Stimulated activated CD8-positive, alpha-beta memory T cell treated with anti-CD3 and anti-CD28 coated beads, Interleukin-12 subunit alpha, Interleukin-12 subunit beta, amount 100 ng/mL, for 4 hours (primary cell): ENCODE measurements at regions not wholly inside any gene's neighbourhood (a gene's known extent, or its start where the extent isn't known, plus 50 kb on each side); places are given as distances from the start of the nearest gene placed in this dataset.

ENCODE experiments used
- DNase-seq: peaks from one replicate; pipeline ENCODE4 v3.0.0-alpha.2; 2020; ENCODE audit warnings: low read depth

DNA sequence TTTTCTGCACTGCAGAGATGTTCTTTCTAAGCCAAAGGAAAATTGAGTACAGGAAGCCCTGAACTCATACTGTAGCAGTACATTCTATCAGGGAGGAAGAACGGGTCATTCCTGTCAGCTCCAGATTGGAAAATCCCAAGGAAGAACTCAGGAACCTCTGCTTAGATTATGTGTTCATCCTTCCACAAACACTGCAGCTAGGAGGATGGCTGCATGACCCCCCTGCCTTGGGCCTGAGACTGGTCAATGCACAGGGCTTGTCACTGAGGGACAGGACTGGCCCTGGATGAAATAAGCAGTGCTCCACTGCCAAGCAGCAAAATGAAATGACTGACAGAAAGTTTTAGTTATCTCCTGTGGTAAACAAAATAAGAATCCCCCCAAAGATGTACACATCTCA lies 1406.8 kb upstream of the TMEM132C start:
- no peak for DNase-seq

DNA sequence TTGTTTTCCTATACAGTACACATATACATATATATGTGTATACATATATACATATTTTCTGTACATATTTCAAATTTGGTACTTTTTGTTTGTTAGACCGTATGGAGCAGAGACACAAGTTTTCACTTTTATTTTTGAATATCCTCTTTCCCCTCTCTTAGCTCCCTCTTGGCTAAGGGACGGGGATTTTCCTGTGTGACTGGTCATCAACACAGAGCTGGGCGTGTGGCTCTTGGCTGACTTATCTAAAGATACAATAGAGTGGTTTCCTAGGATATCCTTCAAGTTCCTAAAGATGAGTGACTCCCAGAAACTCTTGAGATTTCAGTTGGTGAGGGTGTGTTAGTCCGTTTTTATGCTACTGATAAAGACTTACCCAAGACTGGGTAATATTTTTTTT lies 1404.5 kb upstream of the TMEM132C start:
- no peak for DNase-seq

DNA sequence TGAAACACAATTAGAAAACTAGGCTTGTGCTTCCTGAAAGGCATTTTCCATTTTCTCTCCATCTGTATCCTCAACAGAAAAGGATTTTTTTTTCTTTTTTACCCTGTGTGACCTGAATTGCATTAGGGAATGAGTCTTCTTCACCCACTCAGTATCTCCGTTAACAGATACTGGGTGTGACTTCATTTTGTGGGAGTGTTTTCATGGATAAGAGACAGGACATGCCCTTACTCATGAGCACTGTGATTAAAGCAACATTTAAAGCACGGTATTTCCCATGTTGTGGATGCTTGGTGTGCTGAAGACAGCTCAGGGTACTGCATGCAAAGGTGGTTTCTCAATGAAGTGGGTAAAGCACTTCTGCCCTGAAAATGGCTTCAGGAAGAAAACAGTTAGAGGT lies 1397.3 kb upstream of the TMEM132C start:
- DNase-seq, result no peak

DNA sequence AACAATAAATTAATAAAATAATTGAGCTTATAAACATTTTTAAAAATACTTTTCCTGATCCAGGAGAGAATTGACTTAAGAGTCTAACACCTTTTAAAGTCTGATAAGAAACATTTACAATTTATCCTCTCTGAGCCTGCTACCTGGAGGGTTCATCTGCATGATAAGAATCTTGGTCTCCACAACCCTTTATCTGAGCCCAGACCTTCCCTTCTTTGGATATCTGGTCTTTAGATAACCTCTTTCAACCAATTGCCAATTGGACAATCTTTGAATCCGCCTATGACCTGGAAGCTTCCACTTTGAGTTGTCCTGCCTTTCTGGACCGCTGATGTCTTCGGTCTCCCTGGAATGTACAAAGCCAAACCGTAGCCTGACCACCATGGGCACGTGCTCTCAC lies 1393.3 kb upstream of the TMEM132C start:
- DNase-seq, result no peak

DNA sequence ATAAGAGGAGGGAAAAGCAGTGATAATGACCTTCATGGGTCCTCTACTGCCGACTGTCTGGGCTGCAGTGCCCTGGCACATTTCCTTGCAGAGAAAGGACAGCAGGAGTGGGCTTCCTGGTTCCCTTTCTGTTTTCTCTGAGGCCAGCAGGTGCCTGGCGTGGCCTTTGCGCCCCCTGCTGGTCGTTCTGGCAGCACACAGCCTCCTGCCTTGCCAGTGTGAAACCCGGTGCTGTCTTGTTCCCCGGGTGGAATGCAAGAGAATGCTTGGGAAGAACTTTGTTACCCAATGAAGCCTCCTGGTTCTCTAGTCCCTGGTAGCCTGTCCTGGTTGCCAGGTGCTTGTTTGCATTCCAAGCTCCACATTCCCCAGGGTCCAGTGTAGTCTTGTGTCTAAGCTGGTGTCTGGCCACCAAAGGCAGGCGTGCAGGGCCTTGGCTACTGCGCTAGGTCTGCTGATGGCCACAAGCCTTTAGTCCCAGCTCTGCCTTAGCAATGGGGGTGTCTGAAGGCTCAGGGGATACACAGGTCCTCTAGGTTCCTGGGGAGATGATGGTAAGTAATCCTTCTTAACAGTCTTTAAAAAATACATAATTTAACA lies 1392.4 kb upstream of the TMEM132C start:
- peak; percentile 20 for DNase-seq

DNA sequence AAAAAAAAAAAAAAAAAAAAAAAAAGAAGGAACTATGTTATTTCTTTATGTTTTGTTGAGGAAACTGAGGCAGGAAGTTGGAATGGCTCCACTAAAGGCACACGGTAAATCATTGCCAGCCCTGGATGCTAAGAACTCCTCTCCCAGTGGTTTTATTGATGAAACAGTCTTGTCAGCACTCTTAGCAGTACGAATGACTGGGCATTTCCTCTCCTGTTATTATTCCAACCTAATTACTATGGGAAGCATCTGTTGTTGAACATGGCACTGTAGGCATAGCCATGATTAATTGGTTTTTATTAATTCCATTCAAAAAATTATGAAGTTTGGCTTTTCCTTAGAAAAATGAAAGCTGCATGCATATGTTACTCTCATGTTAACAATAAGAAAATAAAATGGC lies 1387.1 kb upstream of the TMEM132C start:
- no peak for DNase-seq

DNA sequence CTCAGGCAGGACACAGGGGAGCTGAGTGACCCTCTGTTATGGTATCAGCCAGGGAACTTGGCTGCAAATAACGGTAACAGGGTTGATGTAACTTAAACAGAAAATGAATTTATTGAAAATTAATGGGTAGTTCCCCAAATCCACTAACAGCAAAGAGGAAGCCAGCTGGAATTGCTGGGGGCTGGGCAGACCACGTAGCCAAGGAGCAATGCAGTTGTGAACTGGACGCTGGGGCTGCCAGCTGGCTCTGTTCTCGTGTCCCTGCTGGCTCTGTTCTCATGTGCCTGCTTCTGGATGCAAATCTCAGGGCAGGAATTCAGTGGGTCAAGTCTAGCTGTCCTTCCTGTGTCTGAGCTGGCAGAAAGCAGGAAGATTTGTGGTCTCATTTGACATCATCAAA lies 1383.3 kb upstream of the TMEM132C start:
- DNase-seq, result no peak

DNA sequence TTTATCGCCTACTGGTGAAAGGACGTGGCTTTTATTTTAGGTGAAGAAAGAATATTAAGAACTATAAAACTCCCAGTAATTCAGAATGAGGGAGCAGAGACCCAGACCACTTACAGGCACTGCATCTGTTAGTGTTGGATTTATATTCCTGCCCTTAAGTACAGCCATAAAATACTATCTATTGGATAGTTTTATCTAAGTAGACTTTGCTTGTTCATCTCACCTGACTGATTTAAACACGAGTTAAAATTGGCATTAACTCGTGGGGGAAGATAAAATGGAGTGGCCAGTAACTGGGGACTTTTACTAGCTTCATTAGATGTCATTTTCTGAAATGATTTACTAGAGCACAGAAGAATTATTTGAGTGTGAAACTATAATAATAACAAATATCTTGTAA lies 1377.5 kb upstream of the TMEM132C start:
- no peak for DNase-seq

DNA sequence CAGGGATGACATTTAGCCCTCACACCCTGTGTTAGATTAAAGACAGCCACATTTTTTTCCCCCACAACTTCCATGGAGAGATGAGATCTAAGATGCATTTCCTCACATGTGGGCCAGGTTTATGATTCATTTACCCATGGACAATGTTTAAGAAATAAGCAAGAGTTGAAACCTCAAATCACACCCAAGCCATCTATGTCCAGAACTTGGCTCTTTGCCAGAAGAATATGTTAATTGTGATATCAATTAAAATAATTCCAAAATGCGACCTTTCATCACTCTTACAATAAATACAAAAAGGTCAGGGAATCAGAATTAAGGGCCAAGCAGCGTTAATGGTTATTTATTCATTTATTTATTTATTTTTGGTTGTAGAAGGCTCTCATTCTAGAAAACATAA lies 1376.9 kb upstream of the TMEM132C start:
- no peak for DNase-seq

DNA sequence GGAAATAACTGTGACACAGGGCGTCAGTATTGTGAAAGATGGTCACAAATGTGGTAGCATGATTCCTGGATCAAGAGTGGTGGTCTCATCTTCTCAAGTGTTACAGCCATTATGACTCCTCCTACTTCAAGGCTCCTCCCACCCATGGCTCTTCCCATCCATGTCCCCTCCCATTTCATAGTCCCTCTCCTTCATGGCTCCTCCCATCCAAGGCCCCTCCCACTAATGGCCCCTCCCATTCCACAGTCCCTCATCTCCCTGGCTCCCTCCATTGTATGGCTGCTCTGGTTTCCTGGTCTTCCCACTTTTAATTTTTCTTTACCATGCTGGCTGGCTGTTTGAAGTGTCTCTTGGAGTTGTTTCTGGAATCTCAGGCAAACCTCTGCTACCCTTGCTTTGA lies 1375.2 kb upstream of the TMEM132C start:
- DNase-seq, result no peak

DNA sequence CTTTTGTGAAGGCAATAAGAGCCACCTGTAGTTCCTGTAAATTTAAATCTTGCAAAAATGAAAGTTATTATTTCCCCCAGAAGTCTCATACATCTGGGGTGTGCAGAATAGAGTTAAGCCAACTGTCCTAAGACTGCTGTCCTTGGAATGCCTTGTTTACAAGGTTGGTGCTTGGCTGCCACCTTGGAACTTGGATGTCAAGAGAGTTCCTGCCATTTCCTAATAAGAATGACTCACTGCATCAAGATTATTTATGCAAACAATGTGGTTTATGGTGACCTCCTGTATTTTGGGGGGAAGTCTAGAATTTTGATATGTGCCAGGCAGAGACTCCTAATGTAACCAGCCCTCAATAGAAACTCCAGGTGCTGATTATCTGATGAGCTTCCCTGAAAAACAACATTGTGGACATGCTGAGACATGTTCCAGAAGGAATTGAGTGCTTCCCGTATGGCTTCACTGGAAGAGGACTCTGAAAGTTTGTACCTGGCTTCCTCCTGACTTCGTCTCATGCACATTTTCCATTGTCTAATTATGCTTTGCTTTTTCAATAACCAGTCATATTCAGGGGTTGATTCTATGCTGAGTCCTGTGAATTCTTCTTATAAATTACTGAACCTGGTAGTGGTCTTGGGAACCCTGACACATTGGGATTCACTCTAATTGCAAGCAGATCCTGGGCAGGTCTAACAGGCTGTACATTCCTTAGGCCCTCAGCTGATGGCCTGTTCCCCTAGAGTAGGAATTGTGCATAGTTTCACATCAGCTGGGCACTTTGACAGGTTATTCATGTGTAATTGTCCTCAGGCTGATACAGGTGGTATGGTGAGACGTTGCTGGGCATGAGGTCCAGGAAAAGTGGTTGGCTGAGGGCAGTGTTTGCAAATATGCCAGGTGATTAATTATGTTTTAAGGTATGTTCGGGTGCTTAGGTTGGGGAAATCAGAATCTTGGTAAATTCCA lies 1370.7 kb upstream of the TMEM132C start:
- no peak for DNase-seq

DNA sequence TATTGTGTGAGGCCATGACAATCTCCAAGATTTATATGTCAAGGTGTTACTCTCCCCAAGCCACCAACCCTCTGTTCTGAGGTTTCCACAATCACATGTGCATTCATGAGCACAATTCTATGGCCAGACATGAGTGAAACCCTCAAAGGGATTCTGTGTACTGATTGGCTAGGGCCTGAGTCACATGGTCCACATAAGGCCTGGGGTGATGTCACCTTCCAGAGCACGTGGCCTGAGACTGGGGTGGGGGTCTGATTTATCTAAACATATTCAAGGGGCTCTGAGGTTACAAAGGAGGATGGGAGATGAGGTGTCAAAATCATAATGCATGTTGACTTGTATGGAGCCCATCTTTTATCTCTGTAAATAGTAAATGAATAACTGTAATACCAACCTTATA lies 1369.9 kb upstream of the TMEM132C start:
- no peak for DNase-seq

DNA sequence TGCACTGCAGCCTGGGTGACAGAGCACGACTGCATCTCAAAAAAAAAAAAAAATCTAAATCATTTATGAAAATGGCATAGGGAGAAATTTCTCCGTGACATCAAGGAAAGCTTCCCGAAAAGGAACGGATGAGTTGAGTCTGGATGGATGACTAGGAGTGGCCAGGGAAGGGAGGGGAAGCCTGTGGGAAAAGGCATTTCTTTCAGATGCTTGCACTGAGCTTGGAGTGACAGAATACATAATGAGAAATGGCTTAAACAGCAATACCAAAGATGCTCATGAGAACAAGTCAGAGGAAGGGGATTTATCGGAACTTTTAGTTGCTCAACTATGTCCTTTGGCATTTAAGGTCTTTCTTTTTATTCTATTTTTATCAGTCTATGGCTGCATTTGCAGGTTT lies 1369.2 kb upstream of the TMEM132C start:
- DNase-seq, result no peak

DNA sequence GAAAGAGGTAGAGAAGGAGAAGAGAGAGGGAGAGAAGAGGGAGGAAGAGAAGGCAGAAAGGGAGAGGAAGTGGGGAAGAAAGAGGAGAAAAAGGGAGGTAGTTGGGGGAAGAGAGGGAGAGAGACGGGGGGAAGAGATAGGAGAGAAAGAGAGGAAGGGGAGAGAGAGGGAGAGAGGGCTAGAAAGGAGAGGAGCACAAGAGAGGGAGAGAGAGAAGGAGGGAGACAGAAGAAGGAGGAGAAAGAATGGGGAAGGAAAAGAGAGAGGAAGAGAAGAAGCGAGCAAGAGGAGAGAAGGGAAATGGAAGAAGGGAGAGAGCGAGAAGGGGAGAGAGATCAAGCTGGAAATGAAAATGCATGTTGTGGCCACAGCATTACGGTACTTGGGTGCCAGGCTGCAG lies 1368.4 kb upstream of the TMEM132C start:
- no peak for DNase-seq

DNA sequence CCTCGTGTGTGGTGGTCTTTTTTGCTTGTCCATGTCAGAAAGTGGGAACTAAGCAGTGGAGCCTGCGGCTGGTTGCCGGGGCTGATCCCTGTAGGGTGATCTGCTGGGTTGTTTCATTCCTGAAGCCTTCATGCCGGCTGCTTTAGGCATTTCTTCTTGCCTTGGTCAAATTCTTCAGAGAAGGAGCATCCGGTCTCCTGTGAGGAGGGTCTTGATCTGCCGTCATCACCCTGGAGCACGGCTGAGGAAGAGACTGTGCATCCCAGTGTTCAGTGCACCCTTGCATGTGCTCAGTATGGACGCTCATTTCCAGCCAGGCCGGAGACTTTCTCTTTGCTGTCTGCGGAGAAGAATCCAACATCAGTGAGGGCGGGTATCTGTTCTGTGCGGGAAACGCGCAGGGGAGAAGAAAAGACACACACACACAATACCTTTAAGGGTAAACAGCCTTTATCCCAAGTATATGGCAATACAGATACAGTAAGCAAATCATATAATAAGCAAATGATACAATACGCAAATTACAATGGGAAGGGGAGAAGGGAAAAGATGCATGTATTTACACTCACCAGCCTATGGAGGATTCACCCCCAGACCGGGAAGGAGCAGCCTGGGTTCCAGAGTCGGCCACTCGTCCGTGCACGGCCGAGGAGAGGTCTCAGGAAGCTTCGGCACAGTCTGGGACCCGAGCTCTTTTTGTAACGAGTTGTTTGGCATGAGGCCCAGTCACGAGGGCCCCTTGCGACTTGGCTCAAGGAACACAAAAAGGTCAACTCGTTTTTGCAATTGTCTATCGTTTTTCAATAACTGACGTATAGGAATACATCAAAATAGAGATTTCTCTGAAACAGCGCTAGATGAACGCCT lies 1366.8 kb upstream of the TMEM132C start:
- DNase-seq, result no peak

DNA sequence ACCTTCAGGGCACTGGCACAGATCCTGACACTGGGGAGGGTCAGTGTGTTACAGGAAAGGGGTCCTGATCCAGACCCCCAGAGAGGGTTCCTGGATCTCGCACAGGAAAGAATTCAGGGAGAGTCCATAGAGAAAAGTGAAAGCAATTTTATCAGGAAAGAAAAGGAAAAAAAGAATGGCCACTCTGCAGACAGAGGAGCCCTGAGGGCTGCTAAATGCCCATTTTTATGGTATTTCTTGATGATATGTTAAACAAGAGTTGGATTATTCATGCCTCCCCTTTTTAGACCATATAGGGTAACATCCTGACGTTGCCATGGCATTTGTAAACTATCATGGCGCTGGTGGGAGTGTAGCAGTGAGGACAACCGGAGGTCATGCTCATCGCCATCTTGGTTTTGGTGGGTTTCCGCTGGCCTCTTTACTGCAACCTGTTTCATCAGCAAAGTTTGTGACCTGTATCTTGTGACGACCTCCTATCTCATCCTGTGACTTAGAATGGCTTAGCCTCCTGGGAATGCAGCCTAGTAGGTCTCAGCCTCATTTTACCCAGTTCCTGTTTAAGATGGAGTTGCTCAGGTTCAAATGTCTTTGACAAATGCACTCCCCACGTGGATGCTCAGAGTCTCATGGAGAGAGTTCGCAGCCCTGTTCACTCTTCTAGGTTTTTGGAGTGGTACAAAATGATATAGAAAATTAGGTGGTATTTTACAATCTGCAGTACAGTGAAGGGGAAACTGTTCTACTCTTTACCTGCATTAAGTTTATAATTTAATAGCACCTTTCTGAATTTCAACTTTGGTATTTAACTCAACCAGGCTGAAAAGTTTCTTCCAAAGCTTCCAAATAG lies 1363.7 kb upstream of the TMEM132C start:
- DNase-seq, result no peak

DNA sequence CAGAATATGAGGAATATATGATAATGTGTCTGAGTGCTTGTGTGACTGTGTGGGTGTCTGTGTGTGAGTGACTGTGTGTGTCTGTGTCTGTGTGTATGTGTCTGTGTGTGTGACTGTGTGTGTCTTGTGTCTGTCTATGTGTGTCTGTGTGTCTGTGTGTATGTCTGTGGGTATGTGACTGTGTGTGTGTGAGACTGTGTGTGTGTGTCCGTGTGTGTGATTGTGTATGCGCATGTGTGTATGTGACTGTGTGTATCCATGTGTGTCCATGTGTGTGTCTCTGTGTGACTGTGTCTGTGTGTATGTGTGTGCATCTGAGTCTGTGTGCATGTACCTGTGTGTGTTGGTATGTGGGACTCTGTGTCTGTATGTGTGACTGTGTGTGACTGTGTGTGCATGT lies 1361.2 kb upstream of the TMEM132C start:
- DNase-seq, result no peak

DNA sequence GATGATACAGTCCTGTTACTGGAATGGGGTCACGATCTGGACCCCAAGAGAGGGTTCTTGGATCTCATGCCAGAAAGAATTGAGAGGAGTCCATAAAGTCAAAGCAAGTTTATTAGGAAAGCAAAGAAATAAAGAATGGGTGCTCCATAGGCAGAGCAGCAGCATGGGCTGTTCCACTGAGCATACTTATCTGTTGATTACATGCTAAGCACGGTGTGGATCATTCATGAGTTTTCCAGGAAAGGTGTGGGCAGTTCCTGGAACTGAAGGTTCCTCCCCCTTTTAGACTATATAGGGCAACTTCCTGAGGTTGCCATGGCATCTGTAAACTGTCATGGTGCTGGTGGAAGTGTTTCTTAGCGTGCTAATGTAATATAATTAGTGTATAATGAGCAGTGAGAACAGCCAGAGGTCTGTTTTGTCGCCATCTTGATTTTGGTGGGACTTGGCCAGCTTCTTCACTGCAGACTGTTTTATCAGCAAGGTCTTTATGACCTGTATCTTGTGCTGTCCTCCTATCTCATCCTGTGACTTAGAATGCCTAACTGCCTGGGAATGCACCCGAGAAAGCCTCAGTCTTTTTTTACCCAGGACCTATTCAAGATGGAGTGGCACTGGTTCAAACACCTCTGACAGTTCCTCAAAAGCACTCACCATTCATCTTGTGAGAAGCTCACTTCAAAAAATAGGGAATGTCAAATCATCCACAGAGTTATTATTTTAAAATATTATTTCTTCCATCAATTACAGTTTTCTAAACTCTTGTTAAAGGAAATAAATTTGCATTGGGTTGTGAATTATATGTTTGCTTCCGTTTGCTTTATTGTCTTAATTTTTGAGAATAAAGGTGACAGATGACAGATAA lies 1358.8 kb upstream of the TMEM132C start:
- DNase-seq, result no peak

DNA sequence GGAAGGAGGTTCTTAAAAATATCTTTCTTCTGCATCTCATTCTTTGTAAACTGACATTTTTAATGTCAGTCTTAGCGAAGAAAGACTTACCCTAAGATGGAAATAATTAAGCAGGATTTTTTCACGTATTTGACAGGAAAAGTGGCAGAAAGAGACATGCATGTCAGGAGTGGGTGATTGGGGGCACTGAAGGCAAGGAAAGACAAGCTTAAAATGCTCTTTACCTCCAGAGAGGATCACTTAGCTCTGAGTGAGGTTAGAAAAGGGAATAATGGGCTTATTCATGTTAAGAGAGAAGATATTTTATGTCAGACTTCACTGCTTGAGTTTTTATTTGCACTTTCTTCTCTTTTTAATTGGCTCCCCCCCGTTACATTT lies 1358.2 kb upstream of the TMEM132C start:
- DNase-seq, result no peak

DNA sequence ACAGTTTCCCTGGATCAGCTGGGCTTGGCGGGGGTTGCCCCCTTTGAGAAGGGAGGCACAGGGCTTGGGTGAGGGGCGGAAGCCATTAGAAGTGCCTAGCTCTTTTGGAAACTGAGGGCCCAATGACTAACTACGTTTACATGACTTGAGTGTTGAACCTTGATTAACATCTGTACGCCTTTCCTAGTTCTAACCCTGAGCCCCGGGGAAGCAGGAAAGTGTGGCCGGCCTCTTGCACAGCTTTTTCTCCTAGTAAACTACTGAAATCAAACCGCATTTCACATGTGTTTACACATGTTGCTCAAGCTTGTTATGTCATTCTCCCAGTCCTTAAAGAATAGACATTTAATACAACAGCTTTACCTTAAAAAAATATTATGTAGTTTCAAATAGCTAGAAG lies 1356.4 kb upstream of the TMEM132C start:
- DNase-seq, result no peak

DNA sequence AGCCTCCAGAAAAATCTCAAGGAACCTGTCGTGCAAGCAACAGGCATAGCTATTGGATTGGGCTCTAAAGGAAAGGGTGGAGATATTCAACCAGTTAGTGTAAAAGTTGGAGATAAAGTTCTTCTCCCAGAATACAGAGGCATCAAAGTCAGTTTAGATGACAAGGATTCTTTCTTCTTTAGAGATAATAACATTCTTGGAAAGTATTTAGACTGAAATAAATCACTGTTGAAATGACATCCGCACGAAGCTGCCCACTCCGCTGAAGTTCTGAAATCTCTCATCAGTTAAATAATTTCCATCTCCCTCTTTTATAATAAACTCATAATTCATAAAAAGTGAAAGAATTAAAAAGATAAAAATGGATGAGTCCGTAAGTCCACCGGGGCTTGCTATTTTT lies 1354.9 kb upstream of the TMEM132C start:
- no peak for DNase-seq
